ENCODE measurements at regions not wholly inside any gene's neighbourhood (a gene's known extent, or its start where the extent isn't known, plus 50 kb on each side); places are given as distances from the start of the nearest gene placed in this dataset.

- no peaks in the 10 kb centered on the region for H3K27me3 ChIP-seq (replicated peaks; ENCODE audit: insufficient read depth)
- no peaks in the 10 kb centered on the region for H3K36me3 ChIP-seq (ENCODE audit: low read depth)
- 33 to 41% methylated on average over 14 of the region's 14 CpGs for WGBS, 2 experiments (ENCODE audit: low coverage in 1 of 2, low lambda C conversion rate in 2 of 2, missing lambda C conversion rate in 2 of 2)
- no peak overlapping the region for H3K4me3 ChIP-seq
- H2AFZ ChIP-seq = no peak overlapping the region
- H3K9me3 ChIP-seq (ENCODE audit: low read depth) = no peaks in the 10 kb centered on the region
- DNase-seq = no peak
- H3K4me1 ChIP-seq (ENCODE audit: insufficient read depth) = no peaks in the 10 kb centered on the region
- no peaks in the 10 kb centered on the region for H3F3A ChIP-seq (ENCODE audit: insufficient read depth)
- no peaks in the 10 kb centered on the region for H4K20me1 ChIP-seq (ENCODE audit: insufficient read depth)
- no peak overlapping the region for H3K4me2 ChIP-seq (ENCODE audit: unreplicated experiment)
- in situ Hi-C loops (cut with MboI) = no loop called here
- H3K9me2 ChIP-seq (ENCODE audit: insufficient read depth) = no peaks in the 10 kb centered on the region
- no peaks in the 10 kb centered on the region for H3K79me2 ChIP-seq (ENCODE audit: insufficient read depth)
- TF ChIP-seq EZH2phosphoT487 (IDR thresholded peaks at IDR 0.05; ENCODE audit: insufficient read depth, low read depth) = no peak
- TF ChIP-seq EZH2 (IDR thresholded peaks at IDR 0.05; ENCODE audit: insufficient read depth, poor library complexity, severe bottlenecking) = no peak
- no peak overlapping the region for H3K9ac ChIP-seq
- H3K27ac ChIP-seq = no peak overlapping the region
Observed at GRCh38 chr11:116145187-116145865, 627.5 kb downstream of the BUD13 start.

DNA sequence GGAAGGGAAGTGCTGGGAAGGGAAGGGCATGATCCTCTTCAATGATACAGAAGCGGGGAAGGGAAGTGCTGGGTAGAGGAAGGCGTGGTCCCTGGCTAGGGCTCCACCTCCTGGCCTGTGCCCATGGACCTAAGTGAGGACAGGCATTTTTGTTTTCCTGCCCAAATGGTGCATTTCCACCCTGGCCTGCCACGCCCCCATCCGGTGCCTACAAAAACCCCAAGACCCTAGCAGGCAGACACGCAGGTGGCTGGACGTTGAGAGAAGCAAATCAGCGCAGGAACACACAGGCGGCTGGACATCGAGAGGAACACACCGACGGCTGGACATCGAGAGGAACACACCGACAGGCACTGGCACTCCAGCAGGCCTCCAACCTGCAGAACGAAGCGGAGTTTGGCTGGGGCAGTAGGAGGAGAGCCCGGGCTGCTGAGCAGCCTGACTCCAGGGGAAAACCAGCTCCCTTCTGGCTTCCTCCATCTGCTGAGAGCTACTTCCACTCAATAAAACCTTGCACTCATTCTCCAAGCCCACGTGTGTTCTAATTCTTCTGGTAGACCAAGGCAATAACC is 628.3 kb downstream of the BUD13 start:
- H3K4me2 ChIP-seq (ENCODE audit: unreplicated experiment) = no peak overlapping the region

DNA sequence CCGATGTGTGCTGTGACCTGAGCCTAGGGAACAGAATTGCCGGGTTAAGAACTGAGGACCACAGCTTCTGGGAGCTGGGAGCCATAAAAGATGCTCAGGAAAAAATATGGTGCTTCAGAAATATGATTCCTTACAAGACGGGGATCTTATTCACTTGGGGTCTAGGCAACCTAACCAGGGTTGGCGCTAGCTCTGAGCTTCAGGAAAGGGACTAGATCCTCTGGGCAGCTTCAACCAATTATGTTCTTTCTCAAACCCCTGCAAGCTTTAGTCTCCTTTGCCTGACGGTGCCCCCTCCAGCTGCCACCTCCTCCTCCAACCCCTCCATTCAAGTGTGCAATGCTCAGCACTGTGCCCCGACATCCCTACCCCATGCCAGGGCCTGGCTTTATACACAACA is 634.1 kb upstream of the CADM1 start:
- Histone ChIP-seq H3K9me3 (ENCODE audit: low read depth) (no peaks in the 10 kb centered on the region), H2AFZ (no peak overlapping the region), H3K4me3 (no peak overlapping the region), H3F3A (ENCODE audit: insufficient read depth) (no peaks in the 10 kb centered on the region), H3K27me3 (replicated peaks; ENCODE audit: insufficient read depth) (no peaks in the 10 kb centered on the region), H3K9ac (no peak overlapping the region), H3K4me1 (ENCODE audit: insufficient read depth) (no peaks in the 10 kb centered on the region), H4K20me1 (ENCODE audit: insufficient read depth) (no peaks in the 10 kb centered on the region), H3K79me2 (ENCODE audit: insufficient read depth) (no peaks in the 10 kb centered on the region), H3K9me2 (ENCODE audit: insufficient read depth) (no peaks in the 10 kb centered on the region), H3K36me3 (ENCODE audit: low read depth) (no peaks in the 10 kb centered on the region), H3K27ac (no peak overlapping the region), H3K4me2 (ENCODE audit: unreplicated experiment) (no peak overlapping the region)
- in situ Hi-C loops (cut with MboI) = no loop called here
- no peak for DNase-seq
- WGBS, 2 experiments (ENCODE audit: low coverage in 1 of 2, low lambda C conversion rate in 2 of 2, missing lambda C conversion rate in 2 of 2) = 14 to 17% methylated on average over 6 of the region's 6 CpGs
- no peak for TF ChIP-seq EZH2 (IDR thresholded peaks at IDR 0.05; ENCODE audit: insufficient read depth, poor library complexity, severe bottlenecking)
- TF ChIP-seq EZH2phosphoT487 (IDR thresholded peaks at IDR 0.05; ENCODE audit: insufficient read depth, low read depth) = no peak

More for the DNA sequence above, 628.3 kb downstream of the BUD13 start:
- 40 to 49% methylated on average over 17 of the region's 17 CpGs for WGBS, 2 experiments (ENCODE audit: low coverage in 1 of 2, low lambda C conversion rate in 2 of 2, missing lambda C conversion rate in 2 of 2)
- Histone ChIP-seq H3K9me2 (ENCODE audit: insufficient read depth) (no peaks in the 10 kb centered on the region), H3K9me3 (ENCODE audit: low read depth) (no peaks in the 10 kb centered on the region), H3K36me3 (ENCODE audit: low read depth) (no peaks in the 10 kb centered on the region), H3K27ac (no peak overlapping the region), H3K9ac (no peak overlapping the region), H3K4me1 (ENCODE audit: insufficient read depth) (no peaks in the 10 kb centered on the region), H3F3A (ENCODE audit: insufficient read depth) (no peaks in the 10 kb centered on the region), H2AFZ (no peak overlapping the region), H4K20me1 (ENCODE audit: insufficient read depth) (no peaks in the 10 kb centered on the region), H3K4me3 (no peak overlapping the region), H3K27me3 (replicated peaks; ENCODE audit: insufficient read depth) (no peaks in the 10 kb centered on the region), H3K79me2 (ENCODE audit: insufficient read depth) (no peaks in the 10 kb centered on the region)
- in situ Hi-C loops (cut with MboI) = no loop called here
- no peak for DNase-seq
- no peak for TF ChIP-seq EZH2 (IDR thresholded peaks at IDR 0.05; ENCODE audit: insufficient read depth, poor library complexity, severe bottlenecking)
- no peak for TF ChIP-seq EZH2phosphoT487 (IDR thresholded peaks at IDR 0.05; ENCODE audit: insufficient read depth, low read depth)

GRCh38 chr11:116137753-116138152 is 633.5 kb upstream of the CADM1 start:
- H3K9me2 ChIP-seq (ENCODE audit: insufficient read depth) = no peaks in the 10 kb centered on the region
- H2AFZ ChIP-seq = no peak overlapping the region
- DNase-seq = no peak
- H3K4me2 ChIP-seq (ENCODE audit: unreplicated experiment) = no peak overlapping the region
- no peaks in the 10 kb centered on the region for H3K4me1 ChIP-seq (ENCODE audit: insufficient read depth)
- no peaks in the 10 kb centered on the region for H3K79me2 ChIP-seq (ENCODE audit: insufficient read depth)
- in situ Hi-C loops (cut with MboI) = no loop called here
- no peaks in the 10 kb centered on the region for H3K27me3 ChIP-seq (replicated peaks; ENCODE audit: insufficient read depth)
- H3K4me3 ChIP-seq = no peak overlapping the region
- no peaks in the 10 kb centered on the region for H4K20me1 ChIP-seq (ENCODE audit: insufficient read depth)
- H3K36me3 ChIP-seq (ENCODE audit: low read depth) = no peaks in the 10 kb centered on the region
- no peak overlapping the region for H3K27ac ChIP-seq
- 2 to 4% methylated on average over 2 of the region's 2 CpGs for WGBS, 2 experiments (ENCODE audit: low coverage in 1 of 2, low lambda C conversion rate in 2 of 2, missing lambda C conversion rate in 2 of 2)
- H3K9me3 ChIP-seq (ENCODE audit: low read depth) = no peaks in the 10 kb centered on the region
- H3K9ac ChIP-seq = no peak overlapping the region
- TF ChIP-seq EZH2 (IDR thresholded peaks at IDR 0.05; ENCODE audit: insufficient read depth, poor library complexity, severe bottlenecking) = no peak
- no peaks in the 10 kb centered on the region for H3F3A ChIP-seq (ENCODE audit: insufficient read depth)

All from GM23248 (cell line).